GM21619 (cell line): ENCODE measurements at regions not wholly inside any gene's neighbourhood (a gene's known extent, or its start where the extent isn't known, plus 50 kb on each side); places are given as distances from the start of the nearest gene placed in this dataset.
"Not testable (repeated sequence)": the region's sequence is repeated elsewhere in the genome, so short reads cannot be mapped to it uniquely, and the experiment has no call there.

Source experiments
- ATAC-seq: cut with Tn5 transposase; IDR thresholded peaks from one replicate; pipeline ENCODE4 v1.9.1; 2021; ENCODE audit not compliant: unreplicated experiment

DNA sequence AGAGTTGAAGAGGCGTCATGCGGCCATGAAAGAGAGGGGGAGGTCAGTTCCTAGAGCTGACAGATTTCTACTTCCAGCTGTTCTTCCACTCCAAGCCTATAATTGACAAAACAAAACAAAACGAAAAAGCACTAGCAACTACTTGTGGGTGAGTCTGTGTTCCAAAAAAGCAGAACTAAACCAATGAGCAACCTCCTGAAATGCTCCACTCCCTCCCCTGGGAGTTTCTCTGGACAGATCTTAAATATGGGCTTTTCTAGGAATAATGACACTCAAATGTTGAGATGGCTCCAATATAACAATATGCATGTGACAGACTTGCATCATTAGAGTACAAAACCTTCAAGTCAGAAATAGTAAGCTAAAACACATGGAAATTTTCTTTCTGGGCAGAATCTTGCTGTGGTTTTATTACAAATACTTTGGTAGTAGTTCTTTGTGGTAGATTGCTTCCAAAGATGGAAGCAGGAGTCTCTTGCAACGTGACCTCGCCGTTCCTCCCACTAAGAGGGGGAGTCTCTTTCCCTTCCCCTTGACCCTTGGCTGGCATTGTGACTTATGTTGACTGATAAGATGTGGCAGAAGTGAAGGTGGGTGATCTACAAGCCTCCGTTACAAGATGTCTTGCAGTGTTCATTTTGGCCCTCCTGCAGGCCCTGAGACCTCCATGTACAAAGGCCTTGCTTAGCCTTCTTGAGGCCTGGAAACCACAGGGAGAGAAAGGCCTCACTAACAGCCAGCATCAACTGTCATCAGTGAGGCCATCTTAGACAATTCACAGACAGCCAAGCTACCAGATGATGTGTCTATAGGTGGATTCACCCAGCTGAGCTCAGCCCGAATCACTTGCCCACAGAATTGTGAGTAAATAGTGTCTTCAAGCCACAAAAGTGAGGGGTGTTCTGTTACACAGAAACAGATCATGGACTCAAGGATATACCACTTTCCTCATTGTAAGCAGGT lies 173.1 kb upstream of the RFC3 start:
- ATAC-seq: no peak

DNA sequence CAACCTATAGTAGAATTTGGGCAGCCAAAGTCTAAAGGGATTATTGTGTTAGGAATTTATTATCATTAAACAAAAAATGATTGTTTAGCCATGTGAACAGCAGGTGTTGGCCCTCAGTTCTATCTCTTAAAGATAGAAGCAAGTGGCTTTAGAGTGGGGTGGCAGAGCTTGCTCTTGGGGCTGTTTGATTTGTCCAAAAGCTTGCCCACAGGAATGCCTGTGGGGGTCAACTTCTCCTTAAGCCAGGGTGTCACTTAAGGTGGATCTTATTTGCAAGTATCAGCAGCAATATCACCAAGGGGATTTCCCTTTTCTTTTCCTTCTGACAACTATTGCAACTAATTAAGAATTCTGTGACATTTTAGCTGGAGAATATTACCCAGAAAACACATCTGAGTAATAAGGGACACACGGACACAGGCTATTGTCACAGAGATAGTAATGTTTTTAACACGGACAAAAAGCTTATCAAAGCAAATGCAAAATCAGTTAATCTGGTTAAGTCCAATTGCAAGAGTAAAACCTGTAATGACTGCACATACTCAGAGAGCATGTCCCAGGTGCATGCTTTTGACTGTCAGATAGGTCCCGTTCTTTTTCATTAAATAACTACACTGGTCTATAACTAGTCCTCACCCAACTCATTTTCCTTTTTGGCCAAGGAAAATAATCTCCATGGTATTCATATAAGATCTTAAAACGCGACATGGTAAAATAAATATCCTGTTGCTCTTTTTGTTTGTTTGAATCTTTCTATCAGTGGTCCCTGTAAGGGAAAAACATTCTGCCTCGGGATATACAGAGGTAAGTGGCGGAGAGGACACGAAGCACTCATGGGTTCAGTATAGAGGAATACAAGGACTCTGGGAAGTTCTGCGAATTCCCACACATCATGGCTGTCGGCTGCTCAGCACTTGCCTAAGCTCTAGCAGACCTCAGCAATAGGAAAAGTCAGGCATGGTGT lies 172.1 kb upstream of the RFC3 start:
- ATAC-seq: no peak

DNA sequence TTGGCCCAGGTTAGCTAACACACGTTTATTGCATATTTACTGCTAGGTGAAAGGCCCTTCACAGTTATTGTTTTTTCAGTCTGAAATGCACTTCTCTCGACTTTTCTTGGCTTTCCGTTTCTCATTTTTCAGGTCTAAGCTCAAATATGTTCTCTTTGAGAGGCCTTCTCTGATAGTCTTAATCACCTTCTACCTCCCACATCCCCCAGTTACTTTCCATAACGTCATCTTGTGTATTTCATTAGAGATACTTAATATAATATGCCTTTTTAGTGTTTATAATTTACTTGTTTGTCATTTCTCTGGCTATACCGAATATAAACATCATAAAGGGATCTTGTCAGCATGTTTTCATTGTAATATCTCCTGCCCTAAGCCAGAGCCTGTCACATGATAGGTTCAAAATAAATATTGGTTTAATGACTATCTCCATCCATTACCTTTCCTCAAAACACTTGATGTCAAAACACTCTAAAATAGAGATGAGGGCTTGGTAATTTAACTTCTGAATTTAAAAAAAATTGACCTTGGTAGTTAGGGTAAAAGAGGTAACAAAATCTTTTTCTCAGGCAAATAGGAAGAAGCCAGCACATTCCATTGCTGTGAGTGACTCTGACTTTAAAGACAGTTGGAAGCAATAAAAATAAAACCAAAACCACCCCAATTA lies 168.6 kb upstream of the RFC3 start:
- no peak for ATAC-seq

DNA sequence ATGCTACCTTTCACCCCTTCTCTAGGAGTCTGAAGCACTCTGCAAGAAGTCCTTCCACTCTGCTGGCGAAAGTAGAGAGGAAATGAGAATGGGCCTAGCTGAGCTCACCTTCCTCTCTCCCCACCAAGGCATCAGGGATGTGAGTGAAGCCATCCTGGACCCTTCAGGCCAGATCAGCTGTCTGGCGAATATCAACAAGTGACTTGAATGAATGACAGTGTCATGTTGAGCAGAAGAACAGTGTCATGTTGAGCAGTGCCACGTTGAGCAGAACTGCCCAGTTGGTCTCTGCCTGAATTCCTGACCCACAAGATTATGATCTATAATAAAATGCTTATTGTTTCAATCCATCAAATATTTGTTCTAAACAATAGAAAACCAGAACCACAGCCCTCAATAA lies 166.2 kb upstream of the RFC3 start:
- no peak for ATAC-seq

DNA sequence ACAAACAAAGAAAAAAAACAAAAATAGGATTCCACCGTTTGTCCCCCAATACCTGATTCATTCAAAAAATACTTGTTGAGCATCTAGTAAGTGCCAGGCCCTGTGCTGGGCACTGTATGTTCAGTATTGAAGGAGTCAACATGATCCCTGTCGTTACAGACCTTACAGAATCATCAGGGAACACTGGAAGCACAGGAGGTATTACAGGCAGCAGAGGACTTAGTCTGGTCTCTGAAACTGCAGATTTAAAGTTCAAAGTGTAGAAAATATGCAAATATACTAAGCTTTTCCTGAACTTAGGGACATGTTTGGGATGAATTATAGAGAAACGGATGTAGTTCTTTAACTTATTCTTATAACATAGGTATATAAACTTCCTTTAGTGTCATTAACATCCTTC lies 160.7 kb upstream of the RFC3 start:
- ATAC-seq: no peak

DNA sequence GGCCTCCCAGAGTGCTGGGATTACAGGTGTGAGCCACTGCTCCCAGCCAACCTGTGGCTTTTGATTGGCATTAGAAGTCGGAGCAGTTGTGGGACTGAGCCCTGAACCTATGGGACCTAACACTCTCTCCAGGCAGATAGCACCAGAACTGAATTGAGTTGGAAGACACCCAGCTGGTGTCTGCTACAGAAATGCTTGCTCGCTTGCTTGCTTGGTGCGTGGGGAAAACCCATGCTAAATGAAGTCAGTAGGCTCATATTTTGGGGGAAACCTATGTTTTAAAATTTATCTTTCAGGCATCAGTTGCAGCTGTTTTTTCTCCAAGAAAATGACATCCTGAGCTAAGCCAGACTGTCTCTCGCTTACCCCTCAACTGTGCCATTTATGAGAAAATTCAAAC lies 158.5 kb upstream of the RFC3 start:
- ATAC-seq: no peak

DNA sequence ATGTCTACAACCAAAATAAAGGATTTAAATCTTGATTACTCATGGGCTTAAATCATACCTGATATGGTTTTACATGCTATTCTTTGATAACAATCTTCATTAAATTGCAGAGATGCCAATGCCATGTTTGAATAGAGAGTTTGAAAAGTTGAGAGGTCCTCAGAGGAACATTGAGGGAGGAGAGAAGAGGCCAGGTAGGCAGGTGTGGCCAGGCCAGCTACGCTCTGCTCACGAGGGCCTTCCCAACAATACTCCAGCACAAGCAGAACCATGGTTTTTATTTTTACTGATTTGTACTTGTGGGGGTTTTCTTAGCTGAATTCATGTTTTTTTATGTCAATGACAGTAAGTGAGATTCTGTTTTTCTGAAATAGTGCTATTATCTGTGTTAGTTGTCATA lies 158.1 kb upstream of the RFC3 start:
- no peak for ATAC-seq

DNA sequence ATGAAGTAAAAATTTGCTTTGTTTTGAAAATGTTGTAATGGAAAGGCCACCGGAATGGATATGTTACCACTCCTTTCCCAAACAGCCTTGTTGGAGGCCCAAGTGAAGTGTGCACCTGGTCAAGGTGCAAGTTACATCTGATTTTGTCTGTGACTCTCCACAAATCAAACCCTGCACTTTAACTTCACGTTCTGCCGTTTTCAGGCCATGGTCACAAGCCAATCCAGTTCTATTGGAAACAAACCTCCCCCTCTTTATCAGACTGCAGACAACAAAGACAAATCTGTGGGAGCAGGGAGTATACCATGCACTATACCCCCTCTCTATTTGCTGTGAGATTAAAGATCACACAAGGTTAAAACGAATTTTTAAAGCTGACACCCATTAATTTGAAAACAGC lies 155.6 kb upstream of the RFC3 start:
- ATAC-seq: no peak

DNA sequence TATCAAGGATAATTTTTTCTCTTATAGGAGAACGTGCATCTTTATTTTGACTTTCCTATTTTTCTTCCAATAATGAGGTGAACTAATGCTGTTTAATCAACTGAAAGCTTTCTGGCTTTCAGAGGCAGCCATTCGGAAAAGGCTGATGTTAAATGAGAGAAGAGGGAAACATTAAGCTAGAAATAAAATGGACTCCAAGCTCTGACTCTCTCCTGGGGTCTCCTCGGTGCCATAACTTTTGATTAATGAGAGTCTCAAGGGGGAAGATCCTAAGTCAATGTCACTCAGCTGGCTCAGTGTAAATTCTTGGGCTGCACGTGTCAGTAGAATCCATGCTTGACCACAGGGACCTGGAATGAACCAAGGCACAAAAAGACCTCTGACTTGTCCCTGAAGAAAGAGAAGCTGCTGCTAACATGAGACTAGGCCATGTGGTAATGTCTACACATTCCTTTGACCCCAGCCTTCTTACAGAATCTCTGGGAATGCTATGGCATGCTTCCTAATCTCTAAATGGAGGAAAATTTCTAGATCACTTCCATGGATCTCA lies 152.2 kb upstream of the RFC3 start:
- ATAC-seq: no peak

DNA sequence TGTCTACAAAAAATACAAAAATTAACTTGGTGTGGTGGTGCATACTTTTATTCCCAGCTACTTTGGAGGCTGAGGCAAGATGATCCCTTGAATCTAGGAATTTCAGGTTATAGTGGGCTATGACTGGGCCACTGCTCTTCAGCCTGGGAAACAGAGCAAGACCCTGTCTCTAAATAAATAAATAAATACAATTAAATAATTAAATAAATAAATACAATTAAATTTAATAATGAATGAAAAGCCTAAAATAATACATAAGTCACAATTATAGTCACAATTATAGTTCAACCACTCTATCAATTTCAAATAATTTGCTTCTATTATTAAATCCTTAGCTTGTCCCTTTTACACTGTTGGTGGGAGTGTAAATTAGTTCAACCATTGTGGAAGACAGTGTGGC lies 146.4 kb upstream of the RFC3 start:
- ATAC-seq: no peak

DNA sequence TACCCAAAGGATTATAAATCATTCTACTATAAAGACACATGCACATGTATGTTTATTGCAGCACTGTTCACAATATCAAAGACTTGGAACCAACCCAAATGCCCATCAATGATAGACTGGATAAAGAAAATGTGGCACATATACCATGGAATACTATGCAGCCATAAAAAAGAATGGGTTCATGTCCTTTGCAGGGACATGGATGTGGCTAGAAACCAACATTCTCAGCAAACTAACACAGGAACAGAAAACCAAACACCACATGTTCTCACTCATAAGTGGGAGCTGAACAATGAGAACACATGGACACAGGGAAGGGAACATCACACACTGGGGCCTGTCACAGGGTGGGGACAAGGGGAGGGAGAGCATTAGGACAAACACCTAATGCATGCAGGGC lies 145.9 kb upstream of the RFC3 start:
- ATAC-seq: not testable (repeated sequence)

DNA sequence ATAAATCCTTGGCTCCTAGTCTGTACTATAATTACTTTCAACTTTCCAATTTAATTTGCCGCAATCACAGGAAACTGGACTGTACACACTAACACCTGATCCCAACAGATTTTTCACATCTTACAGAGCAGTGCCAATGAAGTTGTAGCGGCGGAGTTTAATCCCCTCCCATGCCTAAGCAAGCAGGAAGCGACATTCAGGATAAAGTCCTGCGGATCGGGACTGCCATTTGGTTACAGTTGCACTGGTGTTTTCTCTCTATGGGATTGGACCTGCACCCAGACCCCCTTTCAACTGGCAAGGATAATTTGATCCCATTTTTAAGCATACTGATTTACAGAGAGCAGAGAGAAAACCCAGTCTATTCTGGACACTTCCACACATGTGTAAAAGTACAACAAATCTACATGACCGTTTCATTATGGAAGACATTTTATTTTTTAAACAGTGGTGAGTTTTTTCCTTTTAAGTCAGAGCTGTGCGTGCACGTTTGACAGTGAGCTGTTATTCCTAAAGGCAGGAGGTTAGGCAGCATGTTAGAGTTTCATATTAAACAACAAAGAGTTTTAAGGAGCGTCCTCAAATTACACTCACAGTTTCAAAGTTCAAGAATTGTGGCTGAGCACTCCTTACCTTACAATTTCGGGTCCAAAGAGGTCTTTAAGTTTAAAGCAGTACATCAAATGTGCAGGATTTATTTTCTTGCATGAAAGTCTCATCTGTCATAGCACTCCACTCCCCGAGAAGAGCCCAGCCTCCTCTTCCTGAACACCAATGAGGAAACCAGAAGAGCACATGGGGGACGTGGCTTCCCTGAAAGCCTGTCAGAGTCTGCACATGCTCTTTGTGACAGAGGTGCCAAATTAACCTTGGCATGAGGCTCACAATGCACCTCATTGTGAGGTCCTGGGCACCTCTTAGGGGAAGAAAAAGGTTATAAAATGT lies 141.6 kb upstream of the RFC3 start:
- ATAC-seq: no peak

DNA sequence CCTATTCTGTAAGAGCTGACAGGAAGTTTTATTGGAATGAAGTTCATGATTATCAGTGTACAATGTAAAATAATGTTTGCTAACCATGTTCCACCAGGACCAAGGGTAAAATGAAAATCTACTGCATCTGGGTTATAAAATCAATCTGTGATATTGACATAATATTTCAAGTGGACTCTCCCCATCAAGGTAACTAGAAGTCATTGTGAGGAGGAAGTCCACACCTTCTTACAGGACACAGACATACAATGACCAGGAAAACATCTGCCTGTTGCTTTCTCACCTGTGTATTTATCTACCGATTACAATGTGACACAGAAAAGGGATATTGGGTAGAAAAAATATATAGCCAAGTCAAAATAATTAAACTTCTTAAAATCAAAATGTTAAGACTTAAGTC lies 140.7 kb upstream of the RFC3 start:
- no peak for ATAC-seq

DNA sequence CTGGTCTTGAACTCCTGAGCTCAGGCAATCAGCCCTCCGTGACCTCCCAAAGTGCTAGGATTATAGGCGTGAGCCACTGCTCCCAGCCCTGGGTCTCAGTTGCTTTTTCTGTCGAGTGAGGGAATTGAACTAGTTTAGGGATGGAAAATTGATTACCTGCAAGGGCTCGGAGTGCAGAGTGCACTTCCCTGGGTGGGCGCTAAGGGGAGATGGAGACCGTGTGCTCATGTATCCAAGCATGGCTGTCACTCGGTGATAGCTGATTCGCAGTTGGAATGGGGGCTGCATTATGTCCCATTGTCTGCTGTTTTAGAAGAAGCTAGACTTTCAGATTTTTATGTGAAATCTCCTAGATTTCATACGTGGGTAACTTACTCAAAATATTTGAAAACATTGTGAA lies 139.9 kb upstream of the RFC3 start:
- ATAC-seq: no peak

DNA sequence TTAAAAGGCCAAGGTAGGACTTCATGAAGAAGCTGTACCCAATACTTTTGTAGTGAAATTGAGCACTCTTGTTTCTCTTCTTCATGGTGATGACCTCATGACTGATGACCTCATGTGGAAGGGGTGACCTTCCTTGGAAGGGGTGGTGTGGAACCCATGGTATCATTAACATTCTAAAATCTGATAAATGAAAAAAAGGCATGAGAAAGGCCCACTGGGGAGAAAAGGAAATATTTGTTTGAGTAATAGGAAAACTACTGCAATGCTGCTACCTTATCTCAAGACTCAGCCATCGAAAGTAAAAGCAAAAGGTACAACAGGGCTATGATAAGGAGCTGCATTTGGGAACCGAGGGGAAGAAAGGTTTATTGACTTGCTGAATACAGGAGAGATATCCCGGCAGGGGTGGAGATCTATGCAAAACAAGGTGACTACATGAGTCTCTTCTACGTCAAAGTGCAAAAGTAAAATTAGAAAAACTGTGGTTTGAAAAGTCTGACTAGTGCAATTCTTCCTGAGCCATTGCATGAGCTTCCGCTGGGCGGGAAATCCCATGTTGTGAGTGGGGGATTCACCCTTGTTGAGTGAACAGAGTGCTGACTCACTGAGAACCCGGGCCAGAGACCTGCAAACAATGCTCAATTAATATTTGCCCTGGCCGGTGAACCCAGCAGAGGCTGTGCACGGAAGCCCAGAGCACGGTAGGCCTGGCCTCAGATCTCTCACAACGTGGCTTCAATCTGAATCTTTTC lies 138.9 kb upstream of the RFC3 start:
- peak; percentile 93 for ATAC-seq

DNA sequence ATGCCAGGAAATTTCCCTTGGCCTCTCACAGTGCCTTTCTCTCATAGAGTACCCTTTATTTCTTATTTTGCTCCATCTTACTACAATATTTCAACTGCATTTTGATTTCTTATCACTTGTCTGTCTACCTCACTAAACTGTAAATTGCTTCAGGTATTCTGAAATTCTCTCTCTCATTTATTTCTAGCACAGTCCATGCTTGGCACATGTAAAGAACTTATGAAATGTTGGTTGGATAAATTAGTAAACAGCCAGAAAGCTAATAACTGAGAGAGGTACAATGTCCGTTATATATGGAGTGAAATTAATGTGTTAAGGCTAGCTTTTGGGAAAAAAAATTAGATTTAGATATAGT lies 138.3 kb upstream of the RFC3 start:
- ATAC-seq: peak; percentile 1

DNA sequence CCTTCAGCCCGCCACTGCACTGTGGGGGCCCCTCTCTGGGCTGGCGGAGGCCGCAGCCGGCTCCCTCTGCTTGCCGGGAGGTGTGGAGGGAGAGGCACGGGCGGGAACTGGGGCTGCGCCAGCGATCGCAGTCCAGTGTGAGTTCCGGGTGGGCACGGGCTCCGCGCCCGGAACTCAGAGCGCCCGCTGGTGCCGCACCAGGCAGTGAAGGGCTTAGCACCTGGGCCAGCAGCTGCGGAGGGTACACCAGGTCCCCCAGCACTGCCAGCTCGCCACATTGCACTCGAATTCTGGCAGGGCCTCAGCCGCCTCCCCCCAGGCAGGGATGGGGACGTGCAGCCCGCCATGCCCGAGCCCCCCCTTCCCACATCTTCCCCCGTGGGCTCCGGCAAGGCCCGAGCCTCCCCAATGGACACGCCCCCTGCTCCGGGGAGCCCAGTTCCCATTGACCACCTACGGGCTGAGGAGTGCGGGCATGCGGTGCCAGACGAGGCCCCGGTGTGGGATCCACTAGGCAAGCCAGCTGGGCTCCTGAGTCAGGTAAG lies 135.9 kb upstream of the RFC3 start:
- ATAC-seq: no peak

DNA sequence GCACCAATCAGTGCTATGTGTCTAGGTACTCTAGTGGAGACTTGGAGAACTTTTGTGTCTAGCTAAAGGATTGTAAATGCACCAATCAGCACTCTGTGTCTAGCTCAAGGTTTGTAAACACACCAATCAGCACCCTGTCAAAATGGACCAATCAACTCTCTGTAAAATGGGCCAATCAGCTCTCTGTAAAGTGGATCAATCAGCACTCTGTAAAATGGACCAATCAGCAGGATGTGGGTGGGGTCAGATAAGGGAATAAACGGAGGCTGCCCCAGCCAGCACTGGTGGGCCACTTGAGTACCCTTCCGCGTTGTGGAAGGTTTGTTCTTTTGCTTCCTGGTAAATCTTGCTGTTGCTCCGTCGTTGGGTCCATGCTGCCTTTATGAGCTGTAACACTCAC lies 135.3 kb upstream of the RFC3 start:
- ATAC-seq: not testable (repeated sequence)

DNA sequence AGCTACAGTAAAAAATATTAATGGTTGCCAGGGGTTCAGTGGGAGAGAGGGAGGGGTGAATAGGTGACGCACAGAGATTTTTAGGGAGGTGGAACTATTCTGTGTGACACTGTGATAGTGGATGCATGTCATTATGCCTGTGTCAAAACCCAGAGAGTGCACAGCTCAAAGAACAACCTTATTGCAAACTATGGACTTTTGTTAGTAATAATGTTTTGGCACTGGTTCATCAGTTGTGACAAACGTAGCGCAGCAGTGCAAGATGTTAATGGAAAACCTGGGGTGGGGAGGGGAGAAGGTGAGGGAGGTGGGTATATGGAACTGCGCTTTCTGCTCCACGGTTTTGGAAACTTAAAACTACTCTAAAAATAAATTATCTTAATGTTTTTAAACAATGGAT lies 134.6 kb upstream of the RFC3 start:
- ATAC-seq: no peak
